Spleen (tissue), 7 donors: ENCODE measurements at regions not wholly inside any gene's neighbourhood (a gene's known extent, or its start where the extent isn't known, plus 50 kb on each side); places are given as distances from the start of the nearest gene placed in this dataset.

Experiments used
- CTCF ChIP-seq, 11 experiments: fragments of 200-600 bp in 7 of 11; fragments of 450-650 bp in 4 of 11; sonication (generic) in 4 of 11; IDR thresholded peaks in 8 of 11; conservative IDR thresholded peaks in 3 of 11; 1 replicate in 7 of 11; 2 replicates in 4 of 11; pipeline versions ENCODE4 v1.4.0 to v1.8.0; 2016 to 2021; ENCODE audit warnings: antibody characterized with exemption in 11 of 11, inconsistent platforms in 4 of 11, mild to moderate bottlenecking in 1 of 11
- POLR2A ChIP-seq, 3 donors: fragments of 450-650 bp; IDR thresholded peaks; one replicate each; pipeline ENCODE4 v1.5.1; 2017; ENCODE audit warnings: antibody characterized with exemption in 3 of 3, mild to moderate bottlenecking in 1 of 3
- POLR2AphosphoS5 ChIP-seq, 3 donors: sonication (generic); formaldehyde crosslinking; IDR thresholded peaks; one replicate each; pipeline ENCODE4 v1.5.1; 2017; ENCODE audit warnings: antibody characterized with exemption in 3 of 3
- donor health status: DM: no; HTN: no; CAD: no; lungs with moderate emphysema.
- donor health status: DM: no; HTN: no; CAD: no.
- donor health status: DM: no; HTN: no; CAD: no.

- TF ChIP-seq CTCF (IDR thresholded peaks at IDR 0.05 in 8 of 11, conservative IDR thresholded peaks at IDR 0.05 in 3 of 11) (no peak), POLR2A (IDR thresholded peaks at IDR 0.05) (no peak), POLR2AphosphoS5 (IDR thresholded peaks at IDR 0.05) (no peak)
Measured at GRCh38 chr7:97346349-97346748, 228.9 kb downstream of the SDHAF3 start.
